Esophagus squamous epithelium (tissue), 5 donors: ENCODE measurements at regions not wholly inside any gene's neighbourhood (a gene's known extent, or its start where the extent isn't known, plus 50 kb on each side); places are given as distances from the start of the nearest gene placed in this dataset.

Experiments used
- DNase-seq: peaks from one replicate; lab custom pipeline; 2025; lab: John Stamatoyannopoulos, UW
- H3K27ac ChIP-seq, 4 donors: fragments of 200-600 bp; sonication (generic); one replicate each; pipeline ENCODE4 v1.5.1; 2016 to 2019; ENCODE audit warnings: mild to moderate bottlenecking in 1 of 4
- H3K27me3 ChIP-seq, 4 donors: fragments of 200-600 bp; sonication (generic); 1 replicate in 3 of 4; 2 replicates in 1 of 4; pipeline versions ENCODE4 v1.5.1 to v1.6.0; 2017 to 2021; ENCODE audit warnings: antibody characterized with exemption in 1 of 4
- H3K36me3 ChIP-seq, 3 donors: fragments of 200-600 bp; sonication (generic); one replicate each; pipeline ENCODE4 v1.5.1; 2016 to 2019
- H3K4me1 ChIP-seq, 3 donors: fragments of 200-600 bp; sonication (generic); one replicate each; pipeline ENCODE4 v1.5.1; 2017 to 2019
- H3K4me3 ChIP-seq, 4 donors: fragments of 200-600 bp; sonication (generic); 1 replicate in 3 of 4; 2 replicates in 1 of 4; pipeline ENCODE4 v1.5.1; 2016 to 2019; ENCODE audit warnings: mild to moderate bottlenecking in 2 of 4, moderate library complexity in 1 of 4
- H3K9me3 ChIP-seq, 3 donors: fragments of 200-600 bp; sonication (generic); one replicate each; pipeline ENCODE4 v1.5.1; 2016 to 2019
- POLR2A ChIP-seq, 4 donors: fragments of 450-650 bp; IDR thresholded peaks; one replicate each; pipeline ENCODE4 v1.6.1; 2017; ENCODE audit warnings: antibody characterized with exemption in 4 of 4, mild to moderate bottlenecking in 4 of 4, moderate library complexity in 3 of 4
- WGBS, 2 donors: methylation state at CpG; one replicate each; pipeline ENCODE4 v1.1.5; 2018; 5-methylcytosine and 5-hydroxymethylcytosine counted together
- intact Hi-C: fragments of 100-400 bp; cut with DNase I; formaldehyde crosslinking; loops from one replicate; pipeline ENCODE4 v1.15.0; 2022
- TF ChIP-seq, protein P1 (sequence below), 6 experiments: fragments of 450-650 bp in 4 of 6; fragments of 200-600 bp in 2 of 6; sonication (generic) in 2 of 6; IDR thresholded peaks; one replicate each; pipeline ENCODE4 v1.5.1; 2016 to 2019; ENCODE audit warnings: antibody characterized with exemption in 6 of 6, mild to moderate bottlenecking in 4 of 6, moderate library complexity in 4 of 6
- donor health status: DM: yes; HTN: yes; CAD: no.

- TF ChIP-seq, protein P1, sequence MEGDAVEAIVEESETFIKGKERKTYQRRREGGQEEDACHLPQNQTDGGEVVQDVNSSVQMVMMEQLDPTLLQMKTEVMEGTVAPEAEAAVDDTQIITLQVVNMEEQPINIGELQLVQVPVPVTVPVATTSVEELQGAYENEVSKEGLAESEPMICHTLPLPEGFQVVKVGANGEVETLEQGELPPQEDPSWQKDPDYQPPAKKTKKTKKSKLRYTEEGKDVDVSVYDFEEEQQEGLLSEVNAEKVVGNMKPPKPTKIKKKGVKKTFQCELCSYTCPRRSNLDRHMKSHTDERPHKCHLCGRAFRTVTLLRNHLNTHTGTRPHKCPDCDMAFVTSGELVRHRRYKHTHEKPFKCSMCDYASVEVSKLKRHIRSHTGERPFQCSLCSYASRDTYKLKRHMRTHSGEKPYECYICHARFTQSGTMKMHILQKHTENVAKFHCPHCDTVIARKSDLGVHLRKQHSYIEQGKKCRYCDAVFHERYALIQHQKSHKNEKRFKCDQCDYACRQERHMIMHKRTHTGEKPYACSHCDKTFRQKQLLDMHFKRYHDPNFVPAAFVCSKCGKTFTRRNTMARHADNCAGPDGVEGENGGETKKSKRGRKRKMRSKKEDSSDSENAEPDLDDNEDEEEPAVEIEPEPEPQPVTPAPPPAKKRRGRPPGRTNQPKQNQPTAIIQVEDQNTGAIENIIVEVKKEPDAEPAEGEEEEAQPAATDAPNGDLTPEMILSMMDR (IDR thresholded peaks at IDR 0.05), result no peak
- TF ChIP-seq POLR2A (IDR thresholded peaks at IDR 0.05), result no peak
- Histone ChIP-seq H3K4me1 (no peaks in the 10 kb centered on the region), H3K4me3 (no peak overlapping the region), H3K9me3 (peaks cover 0 to 7% (median 0%) of the 10 kb centered on the region in 3 donors), H3K27ac (no peak overlapping the region), H3K27me3 (no peaks in the 10 kb centered on the region), H3K36me3 (no peaks in the 10 kb centered on the region)
- intact Hi-C loops, result no loop called here
- DNase-seq, result no peak
- 73 to 74% methylated on average over 1 of the region's 1 CpG for WGBS, 2 donors
Measured at GRCh38 chr6:94494500-94494899, 1075.1 kb upstream of the EPHA7 start.

- Histone ChIP-seq H3K9me3 (peaks cover 0 to 7% (median 0%) of the 10 kb centered on the region in 3 donors), H3K27me3 (no peaks in the 10 kb centered on the region), H3K36me3 (no peaks in the 10 kb centered on the region), H3K4me3 (no peak overlapping the region), H3K4me1 (no peaks in the 10 kb centered on the region), H3K27ac (no peak overlapping the region)
- no peak for DNase-seq
- intact Hi-C loops, result no loop called here
- no peak for TF ChIP-seq POLR2A (IDR thresholded peaks at IDR 0.05)
- TF ChIP-seq, protein P1 (IDR thresholded peaks at IDR 0.05), result no peak
Measured at GRCh38 chr6:94487371-94487770, 1068.0 kb upstream of the EPHA7 start.

GRCh38 chr6:94478133-94479005, 1059.0 kb upstream of the EPHA7 start:
- H3K27ac ChIP-seq, result no peak overlapping the region
- no peaks in the 10 kb centered on the region for H3K4me1 ChIP-seq
- H3K36me3 ChIP-seq, result no peaks in the 10 kb centered on the region
- TF ChIP-seq POLR2A (IDR thresholded peaks at IDR 0.05), result no peak
- TF ChIP-seq, protein P1 (IDR thresholded peaks at IDR 0.05), result no peak
- H3K9me3 ChIP-seq, result peaks cover 0 to 12% (median 6%) of the 10 kb centered on the region in 3 donors
- H3K4me3 ChIP-seq, result no peak overlapping the region
- no peaks in the 10 kb centered on the region for H3K27me3 ChIP-seq
- intact Hi-C loops, result no loop called here
- 54 to 58% methylated on average over 3 of the region's 3 CpGs for WGBS, 2 donors
- DNase-seq, result no peak

DNA sequence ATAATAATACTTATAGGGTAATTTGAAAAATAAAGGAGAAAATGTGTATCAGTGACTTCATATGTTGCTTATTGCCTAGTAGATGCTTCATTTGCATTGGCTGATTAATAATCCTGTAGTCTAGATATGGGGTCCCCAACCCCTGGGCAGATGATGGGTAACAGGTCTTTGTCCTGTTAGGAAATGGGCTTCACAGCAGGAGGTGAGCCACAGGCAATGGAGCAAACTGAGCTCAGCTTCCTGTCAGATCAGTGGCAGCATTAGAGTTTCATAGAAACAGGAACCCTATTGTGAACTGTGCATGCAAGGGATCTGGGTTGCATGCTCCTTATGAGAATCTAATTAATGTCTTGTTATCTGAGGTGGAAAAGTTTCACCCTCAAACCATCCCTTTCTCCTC, 1049.5 kb upstream of the EPHA7 start:
- intact Hi-C loops, result no loop called here
- Histone ChIP-seq H3K27ac (no peak overlapping the region), H3K36me3 (no peaks in the 10 kb centered on the region), H3K4me1 (no peaks in the 10 kb centered on the region), H3K27me3 (no peaks in the 10 kb centered on the region), H3K4me3 (no peak overlapping the region), H3K9me3 (no peaks in the 10 kb centered on the region)
- no peak for TF ChIP-seq POLR2A (IDR thresholded peaks at IDR 0.05)
- DNase-seq, result no peak

DNA sequence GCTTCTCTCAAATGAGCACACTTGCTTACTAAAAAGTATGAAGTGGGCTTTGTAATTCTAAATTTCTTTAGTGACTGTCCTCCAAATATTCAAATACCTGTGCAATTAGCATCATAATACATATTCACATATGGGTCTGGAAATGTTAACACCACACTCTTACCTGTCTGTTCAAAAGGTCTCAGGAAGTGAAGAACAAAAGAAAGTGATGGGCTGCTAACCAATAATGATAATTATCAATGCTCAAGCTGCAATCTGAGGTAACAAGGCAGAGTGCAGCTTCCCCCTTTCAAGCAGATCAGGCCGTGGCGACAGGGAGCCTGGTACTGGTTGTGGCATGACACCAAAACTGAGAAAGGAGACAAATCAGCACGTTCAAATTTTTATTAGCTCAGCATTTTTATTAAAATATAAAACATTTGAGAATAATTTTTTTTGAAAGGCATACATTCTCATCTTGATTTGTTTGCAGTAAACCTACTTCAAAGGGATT, 1044.7 kb upstream of the EPHA7 start:
- no peaks in the 10 kb centered on the region for H3K27me3 ChIP-seq
- no peak overlapping the region for H3K27ac ChIP-seq
- intact Hi-C loops, result no loop called here
- no peak for TF ChIP-seq POLR2A (IDR thresholded peaks at IDR 0.05)
- TF ChIP-seq, protein P1 (IDR thresholded peaks at IDR 0.05), result no peak
- WGBS, 2 donors, result 37 to 41% methylated on average over 3 of the region's 3 CpGs
- H3K9me3 ChIP-seq, result no peaks in the 10 kb centered on the region
- no peaks in the 10 kb centered on the region for H3K36me3 ChIP-seq
- no peak overlapping the region for H3K4me3 ChIP-seq
- no peak for DNase-seq
- H3K4me1 ChIP-seq, result no peaks in the 10 kb centered on the region
